ENCODE measurements at regions not wholly inside any gene's neighbourhood (a gene's known extent, or its start where the extent isn't known, plus 50 kb on each side); places are given as distances from the start of the nearest gene placed in this dataset.
"Not testable (repeated sequence)": the region's sequence is repeated elsewhere in the genome, so short reads cannot be mapped to it uniquely, and the experiment has no call there.

DNA sequence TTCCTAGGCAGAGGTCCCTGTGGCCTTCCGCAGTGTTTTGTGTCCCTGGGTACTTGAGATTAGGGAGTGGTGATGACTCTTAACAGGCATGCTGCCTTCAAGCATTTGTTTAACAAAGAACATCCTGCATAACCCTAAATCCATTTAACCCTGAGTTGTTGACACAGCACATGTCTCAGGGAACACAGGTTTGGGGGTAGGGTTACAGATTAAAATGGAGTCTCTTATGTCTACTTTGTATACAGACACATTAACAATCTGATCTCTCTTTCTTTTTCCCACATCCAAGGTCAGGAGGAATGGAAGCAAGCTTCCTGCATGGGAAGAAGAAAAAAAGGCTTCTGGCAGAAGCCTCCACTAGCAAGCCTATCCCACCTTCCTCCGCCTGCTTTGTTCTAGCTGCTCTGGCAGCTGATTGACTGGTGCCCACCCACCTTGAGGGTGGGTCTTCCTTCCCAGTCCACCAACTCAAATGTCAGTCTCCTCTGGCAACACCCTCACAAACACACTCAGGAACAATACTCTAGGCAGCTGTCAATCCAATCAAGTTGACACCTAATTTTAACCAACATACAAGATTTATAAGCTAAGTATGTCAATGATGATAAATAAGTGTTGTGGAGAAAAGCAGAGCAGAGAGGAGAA is 176.5 kb upstream of the CCZ1B start:
- Histone ChIP-seq H3K27me3 (ENCODE audit: control insufficient read depth, extremely low read depth, insufficient read depth, low read length) (no peaks in the 10 kb centered on the region), H3K9me3 (ENCODE audit: control insufficient read depth, low read depth, low read length) (no peaks in the 10 kb centered on the region), H3K9ac (ENCODE audit: control insufficient read depth, extremely low read depth, insufficient read depth, low read length) (no peak overlapping the region), H3K9me1 (ENCODE audit: control insufficient read depth, extremely low read depth, insufficient read depth, low read length) (no peaks in the 10 kb centered on the region), H3K36me3 (ENCODE audit: control insufficient read depth in 2 of 2, extremely low read depth in 1 of 2, insufficient read depth in 2 of 2, low read length in 2 of 2) (no peaks in the 10 kb centered on the region), H3K4me2 (ENCODE audit: control insufficient read depth, extremely low read depth, insufficient read depth, low read depth, low read length) (no peak overlapping the region), H3K79me2 (ENCODE audit: control insufficient read depth, insufficient read depth, low read length) (no peaks in the 10 kb centered on the region), H3K27ac (ENCODE audit: control insufficient read depth, insufficient read depth, low read length) (no peak overlapping the region), H3K4me3 (ENCODE audit: control insufficient read depth in 2 of 3, extremely low read depth in 1 of 3, insufficient read depth in 2 of 3, low read depth in 1 of 3, low read length in 3 of 3) (no peak overlapping the region), H3K4me1 (ENCODE audit: control insufficient read depth, extremely low read depth, insufficient read depth, low read length) (no peaks in the 10 kb centered on the region), H2AFZ (ENCODE audit: control insufficient read depth, low read length) (no peak overlapping the region), H4K20me1 (ENCODE audit: control insufficient read depth, extremely low read depth, insufficient read depth, low read length) (no peaks in the 10 kb centered on the region)
- DNase-seq (ENCODE audit: low read depth, low spot score) = no peak
- TF ChIP-seq, protein P1, sequence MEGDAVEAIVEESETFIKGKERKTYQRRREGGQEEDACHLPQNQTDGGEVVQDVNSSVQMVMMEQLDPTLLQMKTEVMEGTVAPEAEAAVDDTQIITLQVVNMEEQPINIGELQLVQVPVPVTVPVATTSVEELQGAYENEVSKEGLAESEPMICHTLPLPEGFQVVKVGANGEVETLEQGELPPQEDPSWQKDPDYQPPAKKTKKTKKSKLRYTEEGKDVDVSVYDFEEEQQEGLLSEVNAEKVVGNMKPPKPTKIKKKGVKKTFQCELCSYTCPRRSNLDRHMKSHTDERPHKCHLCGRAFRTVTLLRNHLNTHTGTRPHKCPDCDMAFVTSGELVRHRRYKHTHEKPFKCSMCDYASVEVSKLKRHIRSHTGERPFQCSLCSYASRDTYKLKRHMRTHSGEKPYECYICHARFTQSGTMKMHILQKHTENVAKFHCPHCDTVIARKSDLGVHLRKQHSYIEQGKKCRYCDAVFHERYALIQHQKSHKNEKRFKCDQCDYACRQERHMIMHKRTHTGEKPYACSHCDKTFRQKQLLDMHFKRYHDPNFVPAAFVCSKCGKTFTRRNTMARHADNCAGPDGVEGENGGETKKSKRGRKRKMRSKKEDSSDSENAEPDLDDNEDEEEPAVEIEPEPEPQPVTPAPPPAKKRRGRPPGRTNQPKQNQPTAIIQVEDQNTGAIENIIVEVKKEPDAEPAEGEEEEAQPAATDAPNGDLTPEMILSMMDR (optimal IDR thresholded peaks at IDR 0.05 in 1 of 3, IDR thresholded peaks at IDR 0.05 in 1 of 3, conservative IDR thresholded peaks at IDR 0.05 in 1 of 3; ENCODE audit: extremely low read depth in 1 of 3, insufficient read depth in 2 of 3, low read length in 3 of 3) = no peak
- TF ChIP-seq EZH2 (IDR thresholded peaks at IDR 0.05; ENCODE audit: low read length) = no peak
- dilution Hi-C loops (cut with MboI; ENCODE audit: extremely low pct_ligation_motif_present, low sequenced_read_pairs) = no loop called here
- no peak for FAIRE-seq

- dilution Hi-C loops (cut with MboI; ENCODE audit: extremely low pct_ligation_motif_present, low sequenced_read_pairs) = no loop called here
- DNase-seq (ENCODE audit: low read depth, low spot score) (no peak), FAIRE-seq (no peak)
- H2AFZ ChIP-seq (ENCODE audit: control insufficient read depth, low read length) = no peak overlapping the region
- no peaks in the 10 kb centered on the region for H3K79me2 ChIP-seq (ENCODE audit: control insufficient read depth, insufficient read depth, low read length)
- no peaks in the 10 kb centered on the region for H3K36me3 ChIP-seq (ENCODE audit: control insufficient read depth in 2 of 2, extremely low read depth in 1 of 2, insufficient read depth in 2 of 2, low read length in 2 of 2)
- no peaks in the 10 kb centered on the region for H4K20me1 ChIP-seq (ENCODE audit: control insufficient read depth, extremely low read depth, insufficient read depth, low read length)
- TF ChIP-seq, protein P1 (optimal IDR thresholded peaks at IDR 0.05 in 1 of 3, IDR thresholded peaks at IDR 0.05 in 1 of 3, conservative IDR thresholded peaks at IDR 0.05 in 1 of 3; ENCODE audit: extremely low read depth in 1 of 3, insufficient read depth in 2 of 3, low read length in 3 of 3) = no peak
- no peak for TF ChIP-seq EZH2 (IDR thresholded peaks at IDR 0.05; ENCODE audit: low read length)
- no peak overlapping the region for H3K4me2 ChIP-seq (ENCODE audit: control insufficient read depth, extremely low read depth, insufficient read depth, low read depth, low read length)
- H3K27ac ChIP-seq (ENCODE audit: control insufficient read depth, insufficient read depth, low read length) = no peak overlapping the region
- no peaks in the 10 kb centered on the region for H3K4me1 ChIP-seq (ENCODE audit: control insufficient read depth, extremely low read depth, insufficient read depth, low read length)
- H3K27me3 ChIP-seq (ENCODE audit: control insufficient read depth, extremely low read depth, insufficient read depth, low read length) = no peaks in the 10 kb centered on the region
- H3K9ac ChIP-seq (ENCODE audit: control insufficient read depth, extremely low read depth, insufficient read depth, low read length) = no peak overlapping the region
- no peak overlapping the region for H3K4me3 ChIP-seq (ENCODE audit: control insufficient read depth in 2 of 3, extremely low read depth in 1 of 3, insufficient read depth in 2 of 3, low read depth in 1 of 3, low read length in 3 of 3)
- H3K9me1 ChIP-seq (ENCODE audit: control insufficient read depth, extremely low read depth, insufficient read depth, low read length) = no peaks in the 10 kb centered on the region
- no peaks in the 10 kb centered on the region for H3K9me3 ChIP-seq (ENCODE audit: control insufficient read depth, low read depth, low read length)
These were observed 177.0 kb upstream of the C1GALT1 start for GRCh38 chr7:7005303-7005702.

GRCh38 chr7:7005949-7006348 is 176.4 kb upstream of the C1GALT1 start:
- H3K36me3 ChIP-seq (ENCODE audit: control insufficient read depth in 2 of 2, extremely low read depth in 1 of 2, insufficient read depth in 2 of 2, low read length in 2 of 2); H3K4me2 ChIP-seq (ENCODE audit: control insufficient read depth, extremely low read depth, insufficient read depth, low read depth, low read length); dilution Hi-C loops (cut with MboI; ENCODE audit: extremely low pct_ligation_motif_present, low sequenced_read_pairs); H2AFZ ChIP-seq (ENCODE audit: control insufficient read depth, low read length); DNase-seq (ENCODE audit: low read depth, low spot score); H3K9me3 ChIP-seq (ENCODE audit: control insufficient read depth, low read depth, low read length); H3K27me3 ChIP-seq (ENCODE audit: control insufficient read depth, extremely low read depth, insufficient read depth, low read length); H3K4me3 ChIP-seq (ENCODE audit: control insufficient read depth in 2 of 3, extremely low read depth in 1 of 3, insufficient read depth in 2 of 3, low read depth in 1 of 3, low read length in 3 of 3); FAIRE-seq; H3K9me1 ChIP-seq (ENCODE audit: control insufficient read depth, extremely low read depth, insufficient read depth, low read length); H3K27ac ChIP-seq (ENCODE audit: control insufficient read depth, insufficient read depth, low read length); H3K9ac ChIP-seq (ENCODE audit: control insufficient read depth, extremely low read depth, insufficient read depth, low read length); H4K20me1 ChIP-seq (ENCODE audit: control insufficient read depth, extremely low read depth, insufficient read depth, low read length); H3K79me2 ChIP-seq (ENCODE audit: control insufficient read depth, insufficient read depth, low read length); H3K4me1 ChIP-seq (ENCODE audit: control insufficient read depth, extremely low read depth, insufficient read depth, low read length): not testable (repeated sequence)

- not testable (repeated sequence) for H3K4me3 ChIP-seq (ENCODE audit: control insufficient read depth in 2 of 3, extremely low read depth in 1 of 3, insufficient read depth in 2 of 3, low read depth in 1 of 3, low read length in 3 of 3); H3K9ac ChIP-seq (ENCODE audit: control insufficient read depth, extremely low read depth, insufficient read depth, low read length)
These were observed 171.1 kb upstream of the C1GALT1 start for GRCh38 chr7:7011241-7011640.

More at GRCh38 chr7:7011241-7011640, 171.1 kb upstream of the C1GALT1 start:
- FAIRE-seq; H3K4me1 ChIP-seq (ENCODE audit: control insufficient read depth, extremely low read depth, insufficient read depth, low read length); H3K79me2 ChIP-seq (ENCODE audit: control insufficient read depth, insufficient read depth, low read length); DNase-seq (ENCODE audit: low read depth, low spot score); H3K9me3 ChIP-seq (ENCODE audit: control insufficient read depth, low read depth, low read length); H2AFZ ChIP-seq (ENCODE audit: control insufficient read depth, low read length); H3K36me3 ChIP-seq (ENCODE audit: control insufficient read depth in 2 of 2, extremely low read depth in 1 of 2, insufficient read depth in 2 of 2, low read length in 2 of 2); H3K4me2 ChIP-seq (ENCODE audit: control insufficient read depth, extremely low read depth, insufficient read depth, low read depth, low read length); H3K27me3 ChIP-seq (ENCODE audit: control insufficient read depth, extremely low read depth, insufficient read depth, low read length); dilution Hi-C loops (cut with MboI; ENCODE audit: extremely low pct_ligation_motif_present, low sequenced_read_pairs); H4K20me1 ChIP-seq (ENCODE audit: control insufficient read depth, extremely low read depth, insufficient read depth, low read length); H3K9me1 ChIP-seq (ENCODE audit: control insufficient read depth, extremely low read depth, insufficient read depth, low read length); H3K27ac ChIP-seq (ENCODE audit: control insufficient read depth, insufficient read depth, low read length): not testable (repeated sequence)
